ELR (cell line): ENCODE measurements at regions not wholly inside any gene's neighbourhood (a gene's known extent, or its start where the extent isn't known, plus 50 kb on each side); places are given as distances from the start of the nearest gene placed in this dataset.

Experiments
- DNase-seq: peaks from one replicate; pipeline ENCODE4 v3.0.0-alpha.2; 2015; ENCODE audit warnings: low read depth

DNA sequence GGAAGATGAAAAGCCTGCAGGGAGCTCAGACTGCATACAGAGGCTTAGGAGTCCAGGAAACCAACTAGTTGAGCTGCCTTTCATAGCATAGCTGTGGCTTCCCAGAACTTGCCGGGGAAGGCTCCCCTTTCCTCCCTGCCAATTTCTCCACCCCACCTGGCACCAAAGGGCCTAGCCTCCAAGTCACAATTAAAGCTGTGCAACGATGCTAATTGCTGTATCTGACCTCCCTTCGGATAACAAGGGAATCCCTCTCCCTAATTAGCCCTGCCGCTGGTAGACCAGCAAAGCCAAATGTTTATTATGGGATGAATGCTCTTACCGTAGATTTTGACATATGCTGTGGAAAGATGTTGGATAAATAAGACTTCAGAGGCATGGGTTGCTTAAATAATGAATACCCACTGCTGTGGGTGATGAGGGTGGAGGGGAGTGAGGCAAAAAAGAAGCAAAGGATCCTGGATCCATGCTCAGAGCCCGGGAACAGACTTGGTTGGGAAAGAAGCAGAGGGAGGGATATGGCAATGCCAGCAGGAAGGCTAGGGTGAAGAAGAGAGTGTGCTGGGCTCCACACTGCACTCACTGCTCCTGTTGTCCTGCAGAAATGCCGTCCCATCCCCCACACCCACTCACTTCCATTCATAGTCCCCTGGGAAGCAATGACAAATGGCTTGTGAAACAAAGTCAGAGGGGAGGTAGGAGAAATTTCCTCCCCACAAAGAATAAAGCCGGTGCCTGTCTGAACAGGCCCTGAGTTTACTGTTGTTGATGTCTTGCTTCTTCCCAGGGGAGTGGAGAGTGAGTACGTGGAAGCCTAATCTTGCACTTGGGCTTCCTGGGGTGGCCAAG, 608.1 kb upstream of the CADM1 start:
- DNase-seq, result no peak

GRCh38 chr11:116111546-116111945, 607.3 kb upstream of the CADM1 start:
- no peak for DNase-seq

DNA sequence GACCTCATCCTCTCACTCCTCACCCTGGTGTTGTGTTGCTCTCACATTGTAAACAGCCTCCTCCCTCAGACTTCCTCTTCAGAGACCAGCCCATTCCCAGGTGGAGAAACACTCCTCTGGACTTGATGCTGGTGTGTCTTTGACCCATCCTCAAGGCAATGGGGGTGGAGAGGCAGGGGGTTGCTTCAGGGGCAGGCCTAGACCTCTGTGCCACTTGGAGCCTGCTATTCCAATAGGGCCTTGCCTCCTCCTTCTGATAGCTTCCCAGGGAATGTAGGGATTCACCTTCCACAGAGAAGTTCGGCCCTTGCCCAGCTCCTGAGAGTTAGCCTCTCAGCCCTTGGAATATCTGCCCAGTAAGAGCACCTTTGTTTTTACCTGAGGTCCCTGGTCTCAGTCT, 606.6 kb upstream of the CADM1 start:
- no peak for DNase-seq

DNA sequence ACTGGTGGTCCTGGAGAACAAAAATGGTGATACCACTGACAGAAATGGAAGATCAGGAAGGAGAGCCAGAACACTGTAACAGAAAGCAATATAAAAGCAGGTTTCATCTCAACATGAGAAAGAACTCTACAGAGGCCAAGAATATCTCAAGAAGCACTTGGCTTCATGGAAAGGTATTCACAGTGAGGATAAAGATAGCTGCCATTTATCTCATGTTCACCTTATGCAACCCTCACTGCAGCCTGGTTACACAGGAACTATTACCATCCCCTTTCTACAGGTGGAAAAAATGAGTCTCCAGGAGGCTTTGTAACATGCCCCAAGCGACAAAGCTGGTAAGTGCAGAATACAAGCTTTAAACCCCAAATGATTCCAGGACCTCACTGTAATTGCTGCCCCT, 606.1 kb upstream of the CADM1 start:
- DNase-seq, result no peak

GRCh38 chr11:116109228-116109627, 605.0 kb upstream of the CADM1 start:
- DNase-seq, result peak; percentile 33

GRCh38 chr11:116108161-116108560, 603.9 kb upstream of the CADM1 start:
- no peak for DNase-seq

DNA sequence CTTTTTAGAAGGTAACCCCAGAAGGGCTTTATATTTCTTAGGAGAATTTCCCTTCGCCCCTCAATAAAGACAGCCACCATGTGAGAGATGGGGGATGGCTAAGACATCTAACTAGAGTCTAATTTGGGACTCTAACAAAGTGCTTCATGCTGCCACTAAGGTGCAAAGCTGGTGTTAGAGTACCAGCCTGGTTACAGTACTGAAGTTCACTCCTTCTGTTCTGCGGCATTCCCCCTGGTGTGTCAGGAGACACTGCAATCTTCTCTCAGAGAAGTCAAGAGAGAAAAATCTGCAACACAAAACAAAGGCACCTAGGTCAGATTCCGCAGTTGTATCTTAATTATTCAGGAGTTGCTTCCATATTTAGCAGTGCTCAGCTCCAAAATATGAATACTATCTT, 603.0 kb upstream of the CADM1 start:
- DNase-seq, result no peak

- DNase-seq, result no peak
Observed at GRCh38 chr11:116104498-116105174, 600.4 kb upstream of the CADM1 start.

DNA sequence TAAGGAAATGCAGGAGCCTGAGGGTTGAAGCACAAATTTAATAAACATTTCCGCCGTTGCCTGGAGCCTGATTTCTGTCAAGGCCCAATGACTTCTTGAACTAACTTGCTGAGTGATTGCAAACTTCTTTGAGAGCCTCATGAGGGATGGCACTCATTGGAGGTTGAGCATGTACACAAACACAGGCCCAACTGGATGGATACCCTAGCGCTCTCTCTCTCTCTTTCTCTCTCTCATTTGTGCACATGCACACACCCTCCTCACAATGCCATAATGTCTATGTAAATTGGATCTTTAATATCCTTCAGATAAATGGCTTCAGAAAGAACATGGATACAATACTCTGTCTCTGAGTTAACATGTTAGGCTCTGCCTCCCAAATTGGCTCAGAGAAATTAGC, 597.7 kb upstream of the CADM1 start:
- no peak for DNase-seq

DNA sequence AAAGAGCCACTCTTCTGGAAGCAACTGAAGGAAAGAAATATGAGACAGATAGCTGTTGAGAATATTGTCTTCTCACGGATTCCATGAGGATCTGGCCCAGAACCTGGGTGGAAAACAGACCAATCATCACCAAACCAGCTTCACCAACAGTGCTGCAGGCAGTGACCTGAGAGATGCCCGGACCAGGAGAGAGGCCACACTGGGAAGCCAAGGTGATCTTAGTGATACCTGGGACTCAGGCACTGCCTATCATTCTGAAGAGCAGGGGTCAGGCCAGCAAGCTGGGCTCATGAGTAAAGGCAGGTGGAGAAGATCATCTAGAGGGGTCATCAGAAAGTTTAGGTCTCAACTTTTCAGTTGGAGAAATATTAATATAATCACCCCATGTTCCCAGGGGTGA, 595.8 kb upstream of the CADM1 start:
- no peak for DNase-seq

DNA sequence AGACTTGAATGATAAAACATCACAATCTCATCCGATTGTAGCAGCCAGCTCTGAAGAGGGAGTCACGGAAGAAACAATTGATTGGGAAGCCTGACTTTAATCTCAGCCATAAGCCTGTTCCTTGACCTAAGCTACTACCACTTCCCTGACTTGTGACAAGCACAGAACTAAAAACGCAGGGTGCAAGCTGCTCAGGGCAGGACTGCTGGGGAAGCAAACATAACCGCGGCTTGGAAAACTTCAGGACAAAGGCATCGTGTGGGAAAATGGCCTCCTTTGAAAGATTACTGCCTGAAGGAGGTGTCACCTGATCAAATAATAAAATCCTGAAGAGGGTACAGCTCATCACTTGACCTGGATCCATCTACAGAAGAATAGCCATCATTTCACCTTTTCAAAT, 595.3 kb upstream of the CADM1 start:
- DNase-seq, result no peak

- DNase-seq, result no peak
Observed at GRCh38 chr11:116096272-116096995, 592.2 kb upstream of the CADM1 start.

DNA sequence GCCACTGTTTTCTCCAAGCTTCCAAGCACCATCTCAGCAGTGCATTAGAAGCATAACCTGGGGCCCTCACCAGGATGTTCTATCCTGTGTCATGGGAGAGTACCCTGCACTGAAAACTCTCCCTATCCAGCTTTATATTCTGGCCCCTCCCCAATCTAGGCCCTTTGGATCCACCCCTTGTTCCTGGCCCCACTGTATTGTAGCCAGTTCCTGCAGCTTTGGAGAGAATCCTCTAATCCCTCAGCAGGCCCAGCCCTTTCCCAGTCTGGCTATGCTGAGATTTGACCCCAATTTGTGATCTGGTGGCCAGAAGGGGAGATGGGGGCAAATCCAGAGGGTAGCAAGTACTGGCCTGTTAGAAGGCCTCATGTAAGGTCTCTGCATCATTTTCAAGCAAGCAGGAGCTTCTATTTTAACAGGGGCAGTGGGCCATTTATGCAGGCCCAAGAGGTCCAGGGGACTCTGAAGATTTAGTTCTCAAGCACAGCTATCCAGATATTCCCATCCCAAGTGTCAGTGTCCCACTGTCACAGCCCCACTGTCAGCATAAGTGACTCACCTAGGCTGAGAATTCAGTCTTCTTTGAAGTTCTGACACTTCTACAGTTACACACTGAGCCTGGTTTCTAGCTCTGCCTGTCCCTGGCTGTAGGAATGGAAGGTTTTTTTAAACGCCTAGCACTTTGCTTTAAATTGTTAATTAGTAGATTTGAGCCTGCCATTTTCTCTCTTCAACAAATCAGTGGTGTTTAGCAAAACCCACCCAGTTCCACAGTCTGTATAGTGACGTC, 589.5 kb upstream of the CADM1 start:
- DNase-seq, result no peak

- no peak for DNase-seq
Observed at GRCh38 chr11:116093065-116093464, 588.9 kb upstream of the CADM1 start.

DNA sequence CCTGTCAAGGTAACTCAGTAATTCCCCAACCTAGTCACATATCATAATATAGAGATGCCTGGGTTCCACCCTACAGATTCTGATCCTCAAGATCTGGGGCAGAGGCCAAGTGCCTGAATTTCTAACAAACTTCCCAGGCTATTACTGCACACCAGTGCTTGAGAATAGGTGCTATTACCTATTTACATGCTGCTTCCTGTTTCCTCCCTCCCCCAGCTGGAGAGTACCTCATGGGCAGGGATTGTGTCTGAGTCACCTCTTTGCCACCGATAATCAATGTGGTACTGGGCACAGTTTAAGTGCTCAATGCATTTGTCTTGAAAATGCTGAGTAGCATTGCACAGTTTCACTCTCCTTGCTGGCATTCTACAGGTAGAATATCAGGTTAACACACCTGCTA, 582.2 kb upstream of the CADM1 start:
- no peak for DNase-seq

DNA sequence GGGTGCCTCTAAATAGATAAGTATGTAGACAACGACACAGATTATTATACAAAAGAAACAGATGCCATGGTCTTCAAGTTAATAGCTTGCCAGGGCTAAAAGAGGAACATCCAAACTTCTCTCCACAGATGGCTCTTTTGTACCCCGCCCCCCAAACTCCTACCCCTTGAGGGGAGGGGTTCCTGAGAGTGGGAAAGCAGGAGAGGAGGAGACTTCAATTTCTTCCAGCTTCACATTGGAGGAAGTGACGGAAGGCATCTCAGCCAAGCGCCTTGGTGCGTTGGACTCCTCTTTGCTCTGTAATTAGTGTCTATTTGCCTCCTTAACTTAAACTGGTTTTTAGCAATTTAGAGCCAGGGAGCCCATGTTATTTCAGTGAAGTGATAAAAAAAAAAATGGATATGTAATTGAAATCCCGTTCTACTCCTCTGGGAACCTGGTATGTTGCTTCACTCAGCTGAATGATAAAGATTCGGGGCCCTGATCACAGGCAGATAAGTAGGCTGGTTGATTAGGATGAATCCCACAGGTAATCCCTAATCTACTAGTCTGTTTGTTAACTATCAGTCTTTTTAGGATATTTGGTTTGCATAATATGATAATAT, 580.9 kb upstream of the CADM1 start:
- DNase-seq, result no peak

- no peak for DNase-seq
Observed at GRCh38 chr11:116084511-116084910, 580.3 kb upstream of the CADM1 start.

DNA sequence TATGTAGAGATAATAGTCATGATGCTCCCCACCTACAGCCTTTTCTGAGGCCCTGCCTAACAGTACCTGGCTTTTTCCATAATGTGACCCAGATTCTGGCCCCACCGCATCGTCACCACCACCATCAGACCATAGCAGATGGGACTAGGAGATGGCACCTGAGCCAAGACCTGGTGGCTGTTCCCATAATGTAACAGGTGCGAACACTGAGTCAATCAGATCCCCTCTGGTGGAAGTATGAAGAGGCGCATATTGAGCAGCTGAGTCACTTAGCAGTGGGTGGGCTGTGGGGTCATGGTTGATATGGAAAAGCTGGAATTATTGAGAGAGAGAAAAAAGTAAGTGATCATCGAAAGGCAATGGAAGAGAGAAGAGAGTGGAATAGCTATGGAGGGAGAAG, 578.0 kb upstream of the CADM1 start:
- no peak for DNase-seq

GRCh38 chr11:116079580-116079979, 575.4 kb upstream of the CADM1 start:
- no peak for DNase-seq

GRCh38 chr11:116078101-116078591, 573.9 kb upstream of the CADM1 start:
- no peak for DNase-seq

GRCh38 chr11:116077092-116077491, 572.9 kb upstream of the CADM1 start:
- no peak for DNase-seq
